CD4-positive, alpha-beta T cell (primary cell): ENCODE measurements at regions not wholly inside any gene's neighbourhood (a gene's known extent, or its start where the extent isn't known, plus 50 kb on each side); places are given as distances from the start of the nearest gene placed in this dataset.

Experiments
- ATAC-seq: fragments of 200-7000 bp; cut with Tn5 transposase; one replicate; pipeline ENCODE4 v1.10.0; 2022; ENCODE audit warnings: mild to moderate bottlenecking; ENCODE audit not compliant: poor library complexity
- CTCF ChIA-PET: fragments of 350-600 bp; sonication (Branson Sonifier 250); formaldehyde crosslinking; loops from one replicate; lab custom pipeline; 2021; ENCODE audit warnings: antibody characterized with exemption, inconsistent platforms; lab: Charles Lee
- POLR2A ChIA-PET: fragments of 350-600 bp; sonication (Branson Sonifier 250); formaldehyde crosslinking; loops from one replicate; lab custom pipeline; 2021; ENCODE audit warnings: antibody characterized with exemption, inconsistent platforms; lab: Charles Lee
- DNase-seq, 14 experiments: peaks; one replicate each; pipeline ENCODE4 v3.0.0-alpha.2; 2013 to 2020; ENCODE audit warnings: mixed read lengths in 2 of 14
- H3K27ac ChIP-seq, 2 donors: one replicate each; pipeline versions ENCODE4 v1.5.1 to v1.7.0; 2013; ENCODE audit warnings: low read length in 2 of 2, low read depth in 1 of 2, mild to moderate bottlenecking in 1 of 2
- H3K27me3 ChIP-seq, 2 experiments: 1 replicate in 1 of 2; 2 replicates in 1 of 2; pipeline versions ENCODE4 v1.6.1 to v1.7.0; 2013; ENCODE audit warnings: low read length in 2 of 2, control low read depth in 1 of 2, mild to moderate bottlenecking in 1 of 2, moderate library complexity in 1 of 2; ENCODE audit not compliant: insufficient read depth in 2 of 2, control insufficient read depth in 1 of 2
- H3K36me3 ChIP-seq: one replicate; pipeline ENCODE4 v1.6.1; 2013; ENCODE audit warnings: low read length, control low read depth; ENCODE audit not compliant: insufficient read depth
- H3K4me1 ChIP-seq: one replicate; pipeline ENCODE4 v1.6.1; 2013; ENCODE audit warnings: low read length, control low read depth; ENCODE audit not compliant: insufficient read depth
- H3K4me3 ChIP-seq: one replicate; pipeline ENCODE4 v1.5.1; 2013; ENCODE audit warnings: mild to moderate bottlenecking, low read length, moderate library complexity
- H3K9me3 ChIP-seq, 2 experiments: 1 replicate in 1 of 2; 2 replicates in 1 of 2; pipeline versions ENCODE4 v1.6.1 to v1.7.0; 2013; ENCODE audit warnings: low read length in 2 of 2, mild to moderate bottlenecking in 2 of 2, control low read depth in 1 of 2, moderate library complexity in 1 of 2; ENCODE audit not compliant: control insufficient read depth in 1 of 2, insufficient read depth in 1 of 2
- H3K27ac Mint-ChIP-seq: one replicate; pipeline ENCODE4 v1.8.0; 2020; ENCODE audit warnings: mixed read lengths
- H3K27me3 Mint-ChIP-seq: one replicate; pipeline ENCODE4 v1.8.0; 2021; ENCODE audit warnings: mixed read lengths
- H3K36me3 Mint-ChIP-seq: one replicate; pipeline ENCODE4 v1.8.0; 2021; ENCODE audit warnings: low read depth, mixed read lengths
- H3K4me1 Mint-ChIP-seq: one replicate; pipeline ENCODE4 v1.8.0; 2021; ENCODE audit warnings: low read depth, mixed read lengths
- H3K4me3 Mint-ChIP-seq: one replicate; pipeline ENCODE4 v1.8.0; 2020; ENCODE audit warnings: mild to moderate bottlenecking, mixed read lengths
- H3K9me3 Mint-ChIP-seq: one replicate; pipeline ENCODE4 v1.8.0; 2020; ENCODE audit warnings: mixed read lengths
- CTCF ChIP-seq: fragments of 200-600 bp; IDR thresholded peaks from one replicate; pipeline ENCODE4 v1.8.0; 2022; ENCODE audit warnings: antibody characterized with exemption, mild to moderate bottlenecking
- intact Hi-C, 2 experiments: fragments of 100-400 bp; cut with DNase I in 1 of 2; cut with micrococcal nuclease in 1 of 2; formaldehyde crosslinking; loops; one replicate each; pipeline versions ENCODE4 v1.15.1 to v1.9.0; 2023 to 2025; cut with DNase I, micrococcal nuclease

- H3K4me3 ChIP-seq, result no peak overlapping the region
- POLR2A ChIA-PET, result no interaction called here
- Mint-ChIP-seq H3K4me1 (no peaks in the 10 kb centered on the region), H3K4me3 (no peak overlapping the region), H3K27me3 (no peaks in the 10 kb centered on the region), H3K9me3 (peaks cover 5% of the 10 kb centered on the region), H3K36me3 (no peaks in the 10 kb centered on the region), H3K27ac (no peak overlapping the region)
- DNase-seq (no peak), ATAC-seq (no peak)
- peaks cover 0 to 17% of the 10 kb centered on the region in 2 experiments for H3K9me3 ChIP-seq
- H3K27ac ChIP-seq, result no peak overlapping the region
- H3K27me3 ChIP-seq, result no peaks in the 10 kb centered on the region
- H3K36me3 ChIP-seq, result no peaks in the 10 kb centered on the region
- TF ChIP-seq CTCF, result no peak
- intact Hi-C loops, result no loop called here
- CTCF ChIA-PET, result no interaction called here
- H3K4me1 ChIP-seq, result no peaks in the 10 kb centered on the region
Measured at GRCh38 chr14:65185829-65186228, 83.5 kb upstream of the MAX start.

- H3K9me3 Mint-ChIP-seq, result peaks cover 5% of the 10 kb centered on the region
- H3K27ac Mint-ChIP-seq, result no peak overlapping the region
- no peak for TF ChIP-seq CTCF
- H3K4me1 ChIP-seq, result no peaks in the 10 kb centered on the region
- H3K4me3 Mint-ChIP-seq, result no peak overlapping the region
- intact Hi-C loops, result no loop called here
- H3K27ac ChIP-seq, result no peak overlapping the region
- H3K4me3 ChIP-seq, result no peak overlapping the region
- peaks cover 0 to 9% of the 10 kb centered on the region in 2 experiments for H3K9me3 ChIP-seq
- no peaks in the 10 kb centered on the region for H3K36me3 Mint-ChIP-seq
- no peaks in the 10 kb centered on the region for H3K4me1 Mint-ChIP-seq
- POLR2A ChIA-PET, result no interaction called here
- ATAC-seq (no peak), DNase-seq (no peak)
- no peaks in the 10 kb centered on the region for H3K27me3 ChIP-seq
- CTCF ChIA-PET, result no interaction called here
- no peaks in the 10 kb centered on the region for H3K27me3 Mint-ChIP-seq
- H3K36me3 ChIP-seq, result no peaks in the 10 kb centered on the region
Measured at GRCh38 chr14:65186951-65187350, 84.6 kb upstream of the MAX start.

- Mint-ChIP-seq H3K27ac (no peak overlapping the region), H3K36me3 (no peaks in the 10 kb centered on the region), H3K27me3 (no peaks in the 10 kb centered on the region), H3K4me1 (no peaks in the 10 kb centered on the region), H3K9me3 (peaks cover 5% of the 10 kb centered on the region), H3K4me3 (no peak overlapping the region)
- H3K27ac ChIP-seq, result no peak overlapping the region
- ATAC-seq, result no peak
- H3K9me3 ChIP-seq, result peaks cover 0 to 3% of the 10 kb centered on the region in 2 experiments
- CTCF ChIA-PET, result interaction anchor here (0.7 kb wide), 2 partner anchors 246 to 734 kb away, joined by 3 read pairs; no protein-coding TSS in a partner anchor
- no peaks in the 10 kb centered on the region for H3K36me3 ChIP-seq
- DNase-seq, result no peak
- POLR2A ChIA-PET, result no interaction called here
- intact Hi-C loops, result no loop called here
- no peaks in the 10 kb centered on the region for H3K27me3 ChIP-seq
- H3K4me3 ChIP-seq, result no peak overlapping the region
- no peak for TF ChIP-seq CTCF
- H3K4me1 ChIP-seq, result no peaks in the 10 kb centered on the region
Measured at GRCh38 chr14:65187421-65188049, 85.2 kb upstream of the MAX start.
